ENCODE measurements at regions not wholly inside any gene's neighbourhood (a gene's known extent, or its start where the extent isn't known, plus 50 kb on each side); places are given as distances from the start of the nearest gene placed in this dataset.
A peak's percentile ranks its signal among the peaks of the same experiment; 100 is the strongest.

GRCh38 chr17:55606488-55606815 lies 95.2 kb upstream of the SMIM36 start:
- Histone ChIP-seq H3K27me3 (ENCODE audit: insufficient read depth, low read depth) (peaks cover 20% of the 10 kb centered on the region; the same call in 1 of the 2 replicates), H3K4me3 (no peak overlapping the region), H3K36me3 (ENCODE audit: low read depth) (no peaks in the 10 kb centered on the region), H3F3A (ENCODE audit: insufficient read depth, low read depth) (no peaks in the 10 kb centered on the region), H3K9me2 (ENCODE audit: insufficient read depth) (no peaks in the 10 kb centered on the region), H3K27ac (no peak overlapping the region), H3K4me2 (no peak overlapping the region), H4K20me1 (ENCODE audit: insufficient read depth) (no peaks in the 10 kb centered on the region), H2AFZ (no peak overlapping the region), H3K9me3 (ENCODE audit: insufficient read depth, low read depth) (no peaks in the 10 kb centered on the region), H3K79me2 (ENCODE audit: low read depth) (no peaks in the 10 kb centered on the region), H3K4me1 (replicated peaks; ENCODE audit: insufficient read depth) (no peaks in the 10 kb centered on the region)
- DNase-seq, result no peak
- intact Hi-C loops (cut with micrococcal nuclease; ENCODE audit: unreplicated experiment), result no loop called here
- BruUV-seq (replicated peaks), result no TSS peak
- ChIA-PET POLR2A (ENCODE audit: unreplicated experiment) (interaction anchor here (0.5 kb wide), 1 partner anchor 13 kb away, joined by 25 read pairs; no protein-coding TSS in a partner anchor), CTCF (no interaction called here)
- TF ChIP-seq CTCF (conservative IDR thresholded peaks at IDR 0.05) (no peak), EZH2 (IDR thresholded peaks at IDR 0.05; ENCODE audit: low read depth) (no peak)

GRCh38 chr17:55605705-55606487 lies 94.6 kb upstream of the SMIM36 start:
- POLR2A ChIA-PET (ENCODE audit: unreplicated experiment), result no interaction called here
- no peaks in the 10 kb centered on the region for H3K4me1 ChIP-seq (replicated peaks; ENCODE audit: insufficient read depth)
- TF ChIP-seq EZH2 (IDR thresholded peaks at IDR 0.05; ENCODE audit: low read depth) (no peak), CTCF (conservative IDR thresholded peaks at IDR 0.05) (no peak)
- no peak for DNase-seq
- intact Hi-C loops (cut with micrococcal nuclease; ENCODE audit: unreplicated experiment), result no loop called here
- BruUV-seq (replicated peaks), result no TSS peak
- CTCF ChIA-PET, result no interaction called here
- no peaks in the 10 kb centered on the region for H3K9me2 ChIP-seq (ENCODE audit: insufficient read depth)
- no peaks in the 10 kb centered on the region for H3F3A ChIP-seq (ENCODE audit: insufficient read depth, low read depth)
- H3K27me3 ChIP-seq (ENCODE audit: insufficient read depth, low read depth), result peaks cover 20% of the 10 kb centered on the region; the same call in 1 of the 2 replicates
- H2AFZ ChIP-seq, result no peak overlapping the region
- H3K4me3 ChIP-seq, result no peak overlapping the region
- no peaks in the 10 kb centered on the region for H3K36me3 ChIP-seq (ENCODE audit: low read depth)
- no peak overlapping the region for H3K4me2 ChIP-seq
- H3K9me3 ChIP-seq (ENCODE audit: insufficient read depth, low read depth), result no peaks in the 10 kb centered on the region
- H3K27ac ChIP-seq, result no peak overlapping the region
- H4K20me1 ChIP-seq (ENCODE audit: insufficient read depth), result no peaks in the 10 kb centered on the region
- no peaks in the 10 kb centered on the region for H3K79me2 ChIP-seq (ENCODE audit: low read depth)

GRCh38 chr17:55601874-55602364 lies 90.7 kb upstream of the SMIM36 start:
- no TSS peak for BruUV-seq (replicated peaks)
- Histone ChIP-seq H3K9me2 (ENCODE audit: insufficient read depth) (no peaks in the 10 kb centered on the region), H3K4me1 (replicated peaks; ENCODE audit: insufficient read depth) (no peaks in the 10 kb centered on the region), H3F3A (ENCODE audit: insufficient read depth, low read depth) (no peaks in the 10 kb centered on the region), H3K9me3 (ENCODE audit: insufficient read depth, low read depth) (peaks cover 12% of the 10 kb centered on the region), H3K27me3 (ENCODE audit: insufficient read depth, low read depth) (peaks cover 13% of the 10 kb centered on the region; the same call in 1 of the 2 replicates), H4K20me1 (ENCODE audit: insufficient read depth) (no peaks in the 10 kb centered on the region), H3K36me3 (ENCODE audit: low read depth) (no peaks in the 10 kb centered on the region), H3K27ac (no peak overlapping the region), H3K79me2 (ENCODE audit: low read depth) (no peaks in the 10 kb centered on the region), H2AFZ (no peak overlapping the region), H3K4me2 (no peak overlapping the region), H3K4me3 (no peak overlapping the region)
- peak in 1 of 2 experiments; percentile 39 for DNase-seq
- intact Hi-C loops (cut with micrococcal nuclease; ENCODE audit: unreplicated experiment), result loop anchor here (1.0 to 5.0 kb wide), 2 partner anchors 75 to 170 kb away; no protein-coding TSS in a partner anchor
- TF ChIP-seq CTCF (conservative IDR thresholded peaks at IDR 0.05) (peak; percentile 84), EZH2 (IDR thresholded peaks at IDR 0.05; ENCODE audit: low read depth) (no peak)
- CTCF ChIA-PET, result interaction anchor here (0.5 to 0.7 kb wide), 4 partner anchors 116 to 169 kb away, joined by 3 to 5 read pairs (median 3); no protein-coding TSS in a partner anchor
- POLR2A ChIA-PET (ENCODE audit: unreplicated experiment), result no interaction called here
